Stomach (tissue), 8 donors: ENCODE measurements at regions not wholly inside any gene's neighbourhood (a gene's known extent, or its start where the extent isn't known, plus 50 kb on each side); places are given as distances from the start of the nearest gene placed in this dataset.
"Not testable (repeated sequence)": the region's sequence is repeated elsewhere in the genome, so short reads cannot be mapped to it uniquely, and the experiment has no call there.

Experiments used
- DNase-seq, 2 donors: peaks; one replicate each; pipeline versions ENCODE4 v3.0.0 to v3.0.0-alpha.2; 2013 to 2019
- H3K27ac ChIP-seq, 5 donors: fragments of 200-600 bp in 4 of 5; sonication (generic) in 4 of 5; one replicate each; pipeline ENCODE4 v1.5.1; 2013 to 2019; ENCODE audit warnings: mild to moderate bottlenecking in 1 of 5, moderate library complexity in 1 of 5
- H3K27me3 ChIP-seq, 3 donors: fragments of 200-600 bp; sonication (generic); one replicate each; pipeline ENCODE4 v1.5.1; 2017 to 2019; ENCODE audit warnings: mixed run types in 1 of 3
- H3K36me3 ChIP-seq, 4 donors: fragments of 200-600 bp; sonication (generic); 1 replicate in 3 of 4; 2 replicates in 1 of 4; pipeline ENCODE4 v1.5.1; 2016 to 2019
- H3K4me1 ChIP-seq, 4 donors: fragments of 200-600 bp; sonication (generic); one replicate each; pipeline ENCODE4 v1.5.1; 2016 to 2019
- H3K4me3 ChIP-seq, 4 donors: fragments of 200-600 bp; sonication (generic) in 3 of 4; one replicate each; pipeline ENCODE4 v1.5.1; 2016 to 2019; ENCODE audit warnings: mild to moderate bottlenecking in 1 of 4
- H3K9me3 ChIP-seq, 4 donors: fragments of 200-600 bp; sonication (generic); one replicate each; pipeline ENCODE4 v1.5.1; 2016 to 2019
- CTCF ChIP-seq, 7 experiments: fragments of 450-650 bp in 4 of 7; fragments of 200-600 bp in 3 of 7; sonication (generic) in 3 of 7; IDR thresholded peaks; one replicate each; pipeline ENCODE4 v1.5.1; 2016 to 2019; ENCODE audit warnings: antibody characterized with exemption in 7 of 7, control low read depth in 2 of 7, mild to moderate bottlenecking in 1 of 7
- EP300 ChIP-seq: sonication (generic); formaldehyde crosslinking; IDR thresholded peaks from one replicate; pipeline ENCODE4 v1.6.1; 2017; ENCODE audit warnings: antibody characterized with exemption
- POLR2A ChIP-seq, 4 donors: fragments of 450-650 bp; IDR thresholded peaks; one replicate each; pipeline ENCODE4 v1.6.1; 2016; ENCODE audit warnings: antibody characterized with exemption in 4 of 4, control low read depth in 2 of 4, mild to moderate bottlenecking in 1 of 4, moderate library complexity in 1 of 4
- POLR2AphosphoS5 ChIP-seq, 3 donors: sonication (generic); formaldehyde crosslinking; IDR thresholded peaks; one replicate each; pipeline ENCODE4 v1.6.1; 2016; ENCODE audit warnings: antibody characterized with exemption in 3 of 3
- WGBS, 5 donors: extraction: QIAGEN DNeasy Blood & Tissue Kit in 3 of 5; methylation state at CpG; one replicate each; pipeline versions ENCODE4 v1.1.5 to v1.1.7; 2013 to 2018; 5-methylcytosine and 5-hydroxymethylcytosine counted together
- intact Hi-C: fragments of 100-400 bp; cut with DNase I; formaldehyde crosslinking; loops from one replicate; pipeline ENCODE4 v1.15.1; 2023; ENCODE audit warnings: low total_unique reads
- donor health status: healthy with polysubstance abuse.
- donor health status: Bipolar disorder and iron deficiency.
- donor health status: healthy.

- Histone ChIP-seq H3K4me3 (no peak overlapping the region), H3K9me3 (no peaks in the 10 kb centered on the region), H3K4me1 (peaks cover 0 to 4% (median 0%) of the 10 kb centered on the region in 4 donors), H3K36me3 (no peaks in the 10 kb centered on the region), H3K27ac (no peak overlapping the region), H3K27me3 (no peaks in the 10 kb centered on the region)
- whole genome bisulfite sequencing, 5 donors, result 82 to 91% (median 88%) methylated on average over 4 of the region's 4 CpGs
- TF ChIP-seq POLR2AphosphoS5 (IDR thresholded peaks at IDR 0.05) (no peak), EP300 (no peak), CTCF (IDR thresholded peaks at IDR 0.05) (no peak), POLR2A (IDR thresholded peaks at IDR 0.05) (no peak)
- no peak for DNase-seq
- intact Hi-C loops, result no loop called here
These were observed 126.9 kb upstream of the RAP1B start for GRCh38 chr12:68483592-68484383.

GRCh38 chr12:68484578-68484977, 126.1 kb upstream of the RAP1B start:
- H3K9me3 ChIP-seq, H3K27ac ChIP-seq, H3K27me3 ChIP-seq, H3K4me3 ChIP-seq, intact Hi-C loops, DNase-seq, H3K36me3 ChIP-seq, H3K4me1 ChIP-seq: not testable (repeated sequence)
- 85 to 94% (median 93%) methylated on average over 3 to 5 of the region's 6 CpGs for WGBS, 5 donors

- H3K4me1 ChIP-seq, H3K36me3 ChIP-seq, H3K9me3 ChIP-seq, intact Hi-C loops, H3K27ac ChIP-seq, H3K27me3 ChIP-seq, DNase-seq, H3K4me3 ChIP-seq: not testable (repeated sequence)
- 90 to 94% (median 93%) methylated on average over 6 of the region's 6 CpGs for WGBS, 5 donors
These were observed 124.2 kb upstream of the RAP1B start for GRCh38 chr12:68486449-68486848.

GRCh38 chr12:68487721-68488309, 122.9 kb upstream of the RAP1B start:
- no peak for DNase-seq
- Histone ChIP-seq H3K4me1 (no peaks in the 10 kb centered on the region), H3K36me3 (no peaks in the 10 kb centered on the region), H3K4me3 (no peak overlapping the region), H3K27ac (no peak overlapping the region), H3K9me3 (no peaks in the 10 kb centered on the region), H3K27me3 (no peaks in the 10 kb centered on the region)
- intact Hi-C loops, result no loop called here
- 77 to 90% (median 86%) methylated on average over 11 to 13 of the region's 13 CpGs for whole genome bisulfite sequencing, 5 donors
- TF ChIP-seq POLR2A (IDR thresholded peaks at IDR 0.05) (no peak), CTCF (IDR thresholded peaks at IDR 0.05) (no peak), POLR2AphosphoS5 (IDR thresholded peaks at IDR 0.05) (no peak), EP300 (no peak)

- no peak overlapping the region for H3K27ac ChIP-seq
- H3K4me3 ChIP-seq, result no peak overlapping the region
- DNase-seq, result no peak
- TF ChIP-seq CTCF (IDR thresholded peaks at IDR 0.05), result no peak
- TF ChIP-seq EP300, result no peak
- no peak for TF ChIP-seq POLR2A (IDR thresholded peaks at IDR 0.05)
- TF ChIP-seq POLR2AphosphoS5 (IDR thresholded peaks at IDR 0.05), result no peak
- no peaks in the 10 kb centered on the region for H3K9me3 ChIP-seq
- no peaks in the 10 kb centered on the region for H3K36me3 ChIP-seq
- H3K4me1 ChIP-seq, result no peaks in the 10 kb centered on the region
- intact Hi-C loops, result no loop called here
- H3K27me3 ChIP-seq, result no peaks in the 10 kb centered on the region
These were observed 121.4 kb upstream of the RAP1B start for GRCh38 chr12:68489273-68489672.
